Heart left ventricle (tissue), 16 donors: ENCODE measurements at regions not wholly inside any gene's neighbourhood (a gene's known extent, or its start where the extent isn't known, plus 50 kb on each side); places are given as distances from the start of the nearest gene placed in this dataset.

ENCODE experiments used
- ATAC-seq, 4 donors: fragments of 200-7000 bp; cut with Tn5 transposase; one replicate each; pipeline ENCODE4 v1.9.1; 2020 to 2022; ENCODE audit warnings: moderate library complexity in 4 of 4, mild to moderate bottlenecking in 3 of 4, moderate number of reproducible peaks in 1 of 4
- DNase-seq, 5 donors: peaks; one replicate each; pipeline ENCODE4 v3.0.0-alpha.2; 2020
- H3K27ac ChIP-seq, 12 donors: fragments of 200-600 bp; sonication (generic) in 4 of 12; one replicate each; pipeline versions ENCODE4 v1.5.0 to v1.8.0; 2016 to 2022; ENCODE audit warnings: mild to moderate bottlenecking in 2 of 12
- H3K27me3 ChIP-seq, 9 donors: fragments of 200-600 bp; sonication (generic) in 2 of 9; one replicate each; pipeline versions ENCODE4 v1.5.1 to v1.8.0; 2016 to 2022; ENCODE audit warnings: mild to moderate bottlenecking in 3 of 9
- H3K36me3 ChIP-seq, 9 donors: fragments of 200-600 bp; sonication (generic) in 2 of 9; one replicate each; pipeline versions ENCODE4 v1.5.0 to v1.8.0; 2018 to 2022; ENCODE audit warnings: mild to moderate bottlenecking in 2 of 9
- H3K4me1 ChIP-seq, 12 donors: fragments of 200-600 bp; sonication (generic) in 4 of 12; one replicate each; pipeline versions ENCODE4 v1.5.0 to v1.8.0; 2016 to 2022; ENCODE audit warnings: mild to moderate bottlenecking in 3 of 12
- H3K4me3 ChIP-seq, 12 donors: fragments of 200-600 bp; sonication (generic) in 4 of 12; one replicate each; pipeline versions ENCODE4 v1.5.0 to v1.8.0; 2017 to 2022; ENCODE audit warnings: mild to moderate bottlenecking in 9 of 12, moderate library complexity in 4 of 12
- H3K9me3 ChIP-seq, 12 donors: fragments of 200-600 bp; sonication (generic) in 4 of 12; one replicate each; pipeline versions ENCODE4 v1.5.0 to v1.8.0; 2016 to 2022; ENCODE audit warnings: mild to moderate bottlenecking in 1 of 12
- CTCF ChIP-seq, 12 donors: fragments of 200-600 bp; sonication (generic) in 4 of 12; IDR thresholded peaks; one replicate each; pipeline versions ENCODE4 v1.5.0 to v1.8.0; 2018 to 2022; ENCODE audit warnings: antibody characterized with exemption in 12 of 12, mild to moderate bottlenecking in 5 of 12
- POLR2A ChIP-seq, 2 donors: fragments of 450-650 bp; IDR thresholded peaks; one replicate each; pipeline ENCODE4 v1.6.1; 2017; ENCODE audit warnings: antibody characterized with exemption in 2 of 2, mild to moderate bottlenecking in 2 of 2, moderate library complexity in 2 of 2
- WGBS, 4 donors: extraction: QIAGEN DNeasy Blood & Tissue Kit in 2 of 4; methylation state at CpG; one replicate each; pipeline versions ENCODE4 v1.1.5 to v1.1.7; 2013 to 2018; 5-methylcytosine and 5-hydroxymethylcytosine counted together
- intact Hi-C, 10 donors: fragments of 100-400 bp; cut with DNase I; formaldehyde crosslinking; loops; one replicate each; pipeline versions ENCODE4 v1.11.1 to v1.14.2; 2022
- donor health status: ischemic (EF 13 %, LVEDD 7.1; RV severe dilation, severe dysfunction).
- donor health status: healthy with polysubstance abuse.
- donor health status: DM: no; HTN: yes; CAD: no.
- donor health status: DM: no; HTN: no; CAD: no.
- donor health status: ischemic (EF 25% LVEDD 6.9; RV normal size, moderate dysfunction).
- donor health status: ischemic (EF 25% LVEDD 5.7; RV mildly dilated, moderate dysfunction).
- donor health status: healthy.
- donor health status: DM: yes; HTN: yes; CAD: no.
- donor health status: ischemic (EF 35%, LVEDD 5.7; RV mildly dilated, moderate dysfunction).
- donor health status: nonischemic (EF 11% LVEDD 7.7; RV severe dilation, severe dysfunction).
- donor health status: DM: yes; HTN: yes; CAD: no.
- donor health status: PGD.
- donor health status: ischemic (EF 29% LVEDD 5.4; RV normal size, mild dysfunction).
- donor health status: nonischemic (EF 23%, LVEDD 6.1; RV moderate dilation, normal function).

- no peak for DNase-seq
- WGBS, 4 donors: 46 to 53% (median 49%) methylated on average over 10 of the region's 10 CpGs
- intact Hi-C loops: no loop called here
- Histone ChIP-seq H3K9me3 (peaks cover 0 to 11% (median 1%) of the 10 kb centered on the region in 12 donors), H3K4me3 (no peak overlapping the region), H3K4me1 (no peaks in the 10 kb centered on the region), H3K36me3 (no peaks in the 10 kb centered on the region), H3K27me3 (no peaks in the 10 kb centered on the region), H3K27ac (no peak overlapping the region)
- no peak for ATAC-seq
- TF ChIP-seq POLR2A (IDR thresholded peaks at IDR 0.05): no peak
- TF ChIP-seq CTCF (IDR thresholded peaks at IDR 0.05): no peak
Measured at GRCh38 chr5:2538169-2538568, 213.3 kb downstream of the IRX2 start.

- intact Hi-C loops: no loop called here
- Histone ChIP-seq H3K27ac (no peak overlapping the region), H3K36me3 (no peaks in the 10 kb centered on the region), H3K4me1 (no peaks in the 10 kb centered on the region), H3K9me3 (peaks cover 0 to 11% (median 1%) of the 10 kb centered on the region in 12 donors), H3K4me3 (no peak overlapping the region), H3K27me3 (peaks cover 0 to 3% (median 0%) of the 10 kb centered on the region in 9 donors)
- ATAC-seq: no peak
- TF ChIP-seq POLR2A (IDR thresholded peaks at IDR 0.05) (no peak), CTCF (IDR thresholded peaks at IDR 0.05) (no peak)
- 73 to 78% (median 77%) methylated on average over 27 of the region's 27 CpGs for WGBS, 4 donors
- no peak for DNase-seq
Measured at GRCh38 chr5:2537378-2538145, 213.9 kb downstream of the IRX2 start.

DNA sequence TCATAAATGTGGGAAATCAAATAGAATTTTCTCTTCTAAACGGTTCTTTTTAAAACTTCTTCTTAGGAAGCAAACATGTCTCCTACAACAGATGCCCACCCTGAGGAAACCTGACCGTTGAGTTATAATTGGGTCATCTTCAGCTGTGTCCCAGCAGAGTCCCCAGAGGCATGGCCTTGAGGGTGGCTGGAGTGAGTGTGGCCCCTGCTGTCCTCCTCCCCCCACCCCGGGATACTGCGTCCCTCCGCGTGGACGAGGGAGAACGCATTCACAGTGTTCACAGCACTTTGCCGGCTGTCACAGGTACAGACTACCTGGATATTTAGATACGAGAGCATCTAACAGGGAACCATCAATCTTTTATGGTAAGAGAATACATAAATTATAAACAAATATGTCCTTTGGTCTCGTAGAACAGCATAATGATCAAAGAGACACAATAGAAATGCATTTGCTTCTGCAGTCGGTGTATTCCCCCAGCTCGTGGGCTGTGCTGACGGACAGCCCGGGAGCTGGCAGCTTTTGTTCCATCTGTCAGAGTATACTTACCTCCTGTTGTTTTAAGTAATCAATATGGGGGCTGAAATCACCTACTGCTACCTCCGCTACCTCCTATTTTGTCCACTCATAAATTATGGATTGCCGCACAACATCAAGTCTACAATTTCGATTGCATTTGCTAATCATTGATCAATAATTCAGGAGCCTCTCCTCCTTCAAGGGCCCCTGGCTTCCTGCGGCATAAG is 214.7 kb downstream of the IRX2 start:
- TF ChIP-seq POLR2A (IDR thresholded peaks at IDR 0.05) (no peak), CTCF (IDR thresholded peaks at IDR 0.05) (no peak)
- WGBS, 4 donors: 79 to 82% (median 82%) methylated on average over 19 of the region's 19 CpGs
- H3K4me3 ChIP-seq: no peak overlapping the region
- H3K27ac ChIP-seq: no peak overlapping the region
- H3K36me3 ChIP-seq: no peaks in the 10 kb centered on the region
- peaks cover 0 to 3% (median 0%) of the 10 kb centered on the region in 9 donors for H3K27me3 ChIP-seq
- DNase-seq (no peak), ATAC-seq (no peak)
- no peaks in the 10 kb centered on the region for H3K4me1 ChIP-seq
- intact Hi-C loops: no loop called here
- peaks cover 0 to 11% (median 1%) of the 10 kb centered on the region in 12 donors for H3K9me3 ChIP-seq

DNA sequence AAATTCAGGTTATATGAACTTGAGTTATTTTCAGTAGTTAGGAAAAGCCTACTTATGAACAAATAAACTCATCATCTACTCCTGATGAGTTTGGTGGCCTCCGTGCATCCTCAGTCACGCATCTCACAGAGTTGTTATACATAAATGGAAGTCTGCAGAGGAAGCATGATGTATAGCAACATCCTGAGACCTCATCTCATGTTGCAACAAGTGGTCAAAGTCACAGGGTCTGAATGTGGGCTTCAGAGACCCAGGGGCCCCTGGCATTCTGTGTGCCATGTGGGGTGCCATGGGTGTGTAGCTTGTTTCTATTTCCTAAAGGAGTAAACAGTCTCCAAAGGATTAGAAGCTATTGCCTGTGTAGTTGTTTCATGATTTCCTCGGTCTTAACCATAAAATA is 216.5 kb downstream of the IRX2 start:
- ATAC-seq (no peak), DNase-seq (no peak)
- H3K4me3 ChIP-seq: no peak overlapping the region
- H3K27ac ChIP-seq: no peak overlapping the region
- H3K27me3 ChIP-seq: peaks cover 0 to 9% (median 0%) of the 10 kb centered on the region in 9 donors
- H3K36me3 ChIP-seq: no peaks in the 10 kb centered on the region
- 74 to 88% (median 80%) methylated on average over 3 of the region's 3 CpGs for WGBS, 4 donors
- no peak for TF ChIP-seq CTCF (IDR thresholded peaks at IDR 0.05)
- no peak for TF ChIP-seq POLR2A (IDR thresholded peaks at IDR 0.05)
- H3K9me3 ChIP-seq: peaks cover 0 to 11% (median 1%) of the 10 kb centered on the region in 12 donors
- intact Hi-C loops: no loop called here
- no peaks in the 10 kb centered on the region for H3K4me1 ChIP-seq
